ENCODE measurements at regions not wholly inside any gene's neighbourhood (a gene's known extent, or its start where the extent isn't known, plus 50 kb on each side); places are given as distances from the start of the nearest gene placed in this dataset.

GRCh38 chr6:93496548-93496947 is 77.2 kb upstream of the EPHA7 start:
- Histone ChIP-seq H3K36me3 (replicated peaks; ENCODE audit: low read depth, low read length) (no peaks in the 10 kb centered on the region), H3K27me3 (ENCODE audit: low read depth, low read length) (no peaks in the 10 kb centered on the region), H3K4me2 (ENCODE audit: low read length) (no peak overlapping the region), H3K4me3 (ENCODE audit: low read length) (no peak overlapping the region), H3K79me2 (ENCODE audit: low read length) (no peaks in the 10 kb centered on the region), H4K20me1 (ENCODE audit: insufficient read depth, low read length) (no peaks in the 10 kb centered on the region), H3K9me3 (ENCODE audit: insufficient read depth, low read length) (no peaks in the 10 kb centered on the region), H3K27ac (ENCODE audit: low read length) (no peak overlapping the region), H3K9ac (ENCODE audit: low read length) (no peak overlapping the region), H3K4me1 (ENCODE audit: low read length) (peaks cover 9% of the 10 kb centered on the region), H2AFZ (ENCODE audit: low read depth, low read length) (no peak overlapping the region)
- TF ChIP-seq EZH2phosphoT487 (IDR thresholded peaks at IDR 0.05; ENCODE audit: low read depth) (no peak), CTCF (IDR thresholded peaks at IDR 0.05; ENCODE audit: low read depth, low read length) (no peak)

- no peak overlapping the region for H3K9ac ChIP-seq (ENCODE audit: low read length)
- no peaks in the 10 kb centered on the region for H3K27me3 ChIP-seq (ENCODE audit: low read depth, low read length)
- no peaks in the 10 kb centered on the region for H4K20me1 ChIP-seq (ENCODE audit: insufficient read depth, low read length)
- H3K4me3 ChIP-seq (ENCODE audit: low read length): no peak overlapping the region
- H3K4me2 ChIP-seq (ENCODE audit: low read length): 0 out of 2 replicates have a peak overlapping the region, but pooled peaks have one; percentile 15
- no peak overlapping the region for H2AFZ ChIP-seq (ENCODE audit: low read depth, low read length)
- no peak for TF ChIP-seq EZH2phosphoT487 (IDR thresholded peaks at IDR 0.05; ENCODE audit: low read depth)
- no peak for TF ChIP-seq CTCF (IDR thresholded peaks at IDR 0.05; ENCODE audit: low read depth, low read length)
- H3K79me2 ChIP-seq (ENCODE audit: low read length): no peaks in the 10 kb centered on the region
- peaks cover 9% of the 10 kb centered on the region for H3K4me1 ChIP-seq (ENCODE audit: low read length)
- H3K27ac ChIP-seq (ENCODE audit: low read length): no peak overlapping the region
- no peaks in the 10 kb centered on the region for H3K9me3 ChIP-seq (ENCODE audit: insufficient read depth, low read length)
- H3K36me3 ChIP-seq (replicated peaks; ENCODE audit: low read depth, low read length): no peaks in the 10 kb centered on the region
Observed at GRCh38 chr6:93494057-93494456, 74.7 kb upstream of the EPHA7 start.

- no peaks in the 10 kb centered on the region for H3K9me3 ChIP-seq (ENCODE audit: insufficient read depth, low read length)
- no peak overlapping the region for H3K27ac ChIP-seq (ENCODE audit: low read length)
- H2AFZ ChIP-seq (ENCODE audit: low read depth, low read length): no peak overlapping the region
- H4K20me1 ChIP-seq (ENCODE audit: insufficient read depth, low read length): no peaks in the 10 kb centered on the region
- no peak overlapping the region for H3K9ac ChIP-seq (ENCODE audit: low read length)
- H3K4me1 ChIP-seq (ENCODE audit: low read length): no peaks in the 10 kb centered on the region
- H3K27me3 ChIP-seq (ENCODE audit: low read depth, low read length): no peaks in the 10 kb centered on the region
- no peaks in the 10 kb centered on the region for H3K36me3 ChIP-seq (replicated peaks; ENCODE audit: low read depth, low read length)
- TF ChIP-seq CTCF (IDR thresholded peaks at IDR 0.05; ENCODE audit: low read depth, low read length): no peak
- TF ChIP-seq EZH2phosphoT487 (IDR thresholded peaks at IDR 0.05; ENCODE audit: low read depth): no peak
- no peaks in the 10 kb centered on the region for H3K79me2 ChIP-seq (ENCODE audit: low read length)
- H3K4me2 ChIP-seq (ENCODE audit: low read length): no peak overlapping the region
- no peak overlapping the region for H3K4me3 ChIP-seq (ENCODE audit: low read length)
Observed at GRCh38 chr6:93474733-93475179, 55.4 kb upstream of the EPHA7 start.

GRCh38 chr6:93471281-93471680 is 51.9 kb upstream of the EPHA7 start:
- H3K27ac ChIP-seq (ENCODE audit: low read length): no peak overlapping the region
- H3K4me3 ChIP-seq (ENCODE audit: low read length): no peak overlapping the region
- no peak overlapping the region for H3K9ac ChIP-seq (ENCODE audit: low read length)
- H3K9me3 ChIP-seq (ENCODE audit: insufficient read depth, low read length): no peaks in the 10 kb centered on the region
- TF ChIP-seq EZH2phosphoT487 (IDR thresholded peaks at IDR 0.05; ENCODE audit: low read depth) (no peak), CTCF (IDR thresholded peaks at IDR 0.05; ENCODE audit: low read depth, low read length) (no peak)
- no peaks in the 10 kb centered on the region for H3K27me3 ChIP-seq (ENCODE audit: low read depth, low read length)
- no peak overlapping the region for H2AFZ ChIP-seq (ENCODE audit: low read depth, low read length)
- H3K4me1 ChIP-seq (ENCODE audit: low read length): no peaks in the 10 kb centered on the region
- H3K36me3 ChIP-seq (replicated peaks; ENCODE audit: low read depth, low read length): no peaks in the 10 kb centered on the region
- H3K4me2 ChIP-seq (ENCODE audit: low read length): no peak overlapping the region
- no peaks in the 10 kb centered on the region for H4K20me1 ChIP-seq (ENCODE audit: insufficient read depth, low read length)
- H3K79me2 ChIP-seq (ENCODE audit: low read length): no peaks in the 10 kb centered on the region

All from OCI-LY3 (cell line).